ENCODE measurements at regions not wholly inside any gene's neighbourhood (a gene's known extent, or its start where the extent isn't known, plus 50 kb on each side); places are given as distances from the start of the nearest gene placed in this dataset.

DNA sequence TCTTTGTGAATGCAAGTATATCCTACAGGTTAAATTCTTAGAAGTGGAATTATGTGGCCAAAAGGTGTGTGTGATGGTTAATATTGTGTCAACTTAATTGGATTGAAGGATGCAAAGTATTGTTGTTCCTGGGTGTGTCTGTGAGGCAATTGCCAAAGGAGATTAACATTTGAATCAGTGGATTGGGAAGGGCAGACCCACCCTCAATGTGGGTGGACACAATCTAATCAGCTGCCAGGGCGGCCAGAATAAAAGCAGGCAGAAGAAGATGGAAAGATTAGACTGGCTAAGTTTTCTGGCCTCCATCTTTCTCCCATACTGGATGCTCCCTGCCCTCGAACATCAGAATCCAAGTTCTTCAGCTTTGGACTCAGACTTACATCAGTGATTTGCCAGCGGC lies 76.2 kb upstream of the GBA3 start:
- TF ChIP-seq POLR2A (IDR thresholded peaks at IDR 0.05) (no peak), CTCF (IDR thresholded peaks at IDR 0.05) (no peak)

Data from breast epithelium (tissue), 3 donors.